NB4 (cell line): ENCODE measurements at regions not wholly inside any gene's neighbourhood (a gene's known extent, or its start where the extent isn't known, plus 50 kb on each side); places are given as distances from the start of the nearest gene placed in this dataset.

Source experiments
- DNase-seq: peaks from one replicate; pipeline ENCODE4 v3.0.0; 2010; ENCODE audit warnings: low read depth
- H3K4me3 ChIP-seq: one replicate; pipeline ENCODE4 v1.5.1; 2011; ENCODE audit warnings: mild to moderate bottlenecking, low read depth, low read length, moderate library complexity
- MYC ChIP-seq: IDR thresholded peaks from 2 replicates; pipeline ENCODE4 v1.6.1; 2011; ENCODE audit warnings: low read depth, low read length
- POLR2A ChIP-seq: IDR thresholded peaks from 2 replicates; pipeline ENCODE4 v1.6.1; 2011; ENCODE audit warnings: mild to moderate bottlenecking; ENCODE audit not compliant: insufficient read length; ENCODE audit errors: extremely low read depth
- TF ChIP-seq, protein P1 (sequence below): IDR thresholded peaks from 2 replicates; pipeline ENCODE4 v1.6.1; 2011; ENCODE audit warnings: low read depth, low read length
- TF ChIP-seq, protein P2 (sequence below): IDR thresholded peaks from one replicate; pipeline ENCODE4 v1.5.1; 2012; ENCODE audit warnings: low read depth, low read length

GRCh38 chr13:58852076-58852475, 1220.5 kb downstream of the PCDH17 start:
- no peak for TF ChIP-seq POLR2A
- TF ChIP-seq, protein P1, sequence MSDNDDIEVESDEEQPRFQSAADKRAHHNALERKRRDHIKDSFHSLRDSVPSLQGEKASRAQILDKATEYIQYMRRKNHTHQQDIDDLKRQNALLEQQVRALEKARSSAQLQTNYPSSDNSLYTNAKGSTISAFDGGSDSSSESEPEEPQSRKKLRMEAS: no peak
- TF ChIP-seq MYC: no peak
- TF ChIP-seq, protein P2, sequence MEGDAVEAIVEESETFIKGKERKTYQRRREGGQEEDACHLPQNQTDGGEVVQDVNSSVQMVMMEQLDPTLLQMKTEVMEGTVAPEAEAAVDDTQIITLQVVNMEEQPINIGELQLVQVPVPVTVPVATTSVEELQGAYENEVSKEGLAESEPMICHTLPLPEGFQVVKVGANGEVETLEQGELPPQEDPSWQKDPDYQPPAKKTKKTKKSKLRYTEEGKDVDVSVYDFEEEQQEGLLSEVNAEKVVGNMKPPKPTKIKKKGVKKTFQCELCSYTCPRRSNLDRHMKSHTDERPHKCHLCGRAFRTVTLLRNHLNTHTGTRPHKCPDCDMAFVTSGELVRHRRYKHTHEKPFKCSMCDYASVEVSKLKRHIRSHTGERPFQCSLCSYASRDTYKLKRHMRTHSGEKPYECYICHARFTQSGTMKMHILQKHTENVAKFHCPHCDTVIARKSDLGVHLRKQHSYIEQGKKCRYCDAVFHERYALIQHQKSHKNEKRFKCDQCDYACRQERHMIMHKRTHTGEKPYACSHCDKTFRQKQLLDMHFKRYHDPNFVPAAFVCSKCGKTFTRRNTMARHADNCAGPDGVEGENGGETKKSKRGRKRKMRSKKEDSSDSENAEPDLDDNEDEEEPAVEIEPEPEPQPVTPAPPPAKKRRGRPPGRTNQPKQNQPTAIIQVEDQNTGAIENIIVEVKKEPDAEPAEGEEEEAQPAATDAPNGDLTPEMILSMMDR: no peak
- no peak overlapping the region for H3K4me3 ChIP-seq
- DNase-seq: no peak

DNA sequence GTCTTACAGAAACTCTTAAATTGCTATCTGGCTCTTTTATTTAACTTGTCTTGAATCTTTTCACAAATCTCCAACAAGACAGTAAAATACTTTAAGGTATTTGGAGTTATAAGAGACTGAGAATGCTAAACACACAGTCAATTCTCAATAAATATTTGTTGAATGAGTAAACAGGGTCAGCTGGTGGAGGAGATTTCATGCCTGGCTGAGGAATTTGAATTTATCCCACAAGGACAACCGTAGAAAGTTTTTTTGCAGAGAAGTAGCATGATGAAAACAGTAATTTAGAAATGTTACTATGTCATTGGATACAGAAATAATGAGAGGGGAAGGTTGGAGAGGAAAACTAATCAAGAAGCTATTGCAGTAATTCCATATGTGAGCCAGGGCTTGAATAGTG, 1223.7 kb downstream of the PCDH17 start:
- H3K4me3 ChIP-seq: no peak overlapping the region
- TF ChIP-seq MYC (no peak), POLR2A (no peak)
- TF ChIP-seq, protein P2: no peak
- TF ChIP-seq, protein P1: no peak
- no peak for DNase-seq

DNA sequence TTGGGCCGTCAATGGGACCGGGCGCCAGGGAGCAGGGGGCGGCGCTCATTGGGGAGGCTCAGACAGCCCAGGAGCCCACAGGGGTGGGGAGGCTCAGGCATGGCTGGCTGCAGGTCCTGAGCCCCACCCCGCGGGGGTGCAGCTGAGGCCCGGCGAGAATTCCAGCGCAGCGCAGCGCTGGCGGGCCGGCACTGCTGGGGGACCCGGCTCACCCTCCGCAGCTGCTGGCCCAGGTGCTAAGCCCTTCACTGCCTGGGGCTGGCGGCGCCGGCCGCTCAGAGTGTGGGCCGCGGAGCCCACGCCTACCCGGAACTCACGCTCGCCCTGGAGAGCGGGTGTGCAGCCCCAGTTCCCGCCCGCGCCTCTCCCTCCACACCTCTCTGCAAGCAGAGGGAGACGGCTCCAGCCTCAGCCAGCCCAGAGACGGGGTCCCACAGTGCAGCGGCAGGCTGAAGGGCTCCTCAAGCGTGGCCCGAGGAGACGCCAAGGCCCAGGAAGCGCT, 1227.4 kb downstream of the PCDH17 start:
- TF ChIP-seq POLR2A (no peak), MYC (no peak)
- TF ChIP-seq, protein P1: no peak
- TF ChIP-seq, protein P2: no peak
- no peak overlapping the region for H3K4me3 ChIP-seq
- DNase-seq: no peak

DNA sequence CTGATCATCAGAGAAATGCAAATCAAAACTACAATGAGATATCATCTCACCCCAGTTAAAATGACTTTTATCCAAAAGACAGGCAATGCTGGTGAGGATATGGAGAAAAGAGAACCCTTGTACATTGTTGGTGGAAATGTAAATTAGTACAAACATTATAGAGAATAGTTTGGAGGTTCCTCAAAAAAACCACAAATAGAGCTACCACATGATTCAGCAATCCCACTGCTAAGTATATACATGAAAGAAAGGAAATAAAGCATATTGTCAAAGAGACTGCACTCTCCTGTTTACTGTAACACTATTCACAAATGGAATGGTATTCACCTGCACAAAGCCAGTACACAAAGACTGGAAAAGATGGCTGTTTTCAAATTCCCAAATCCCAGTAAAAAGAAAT, 1233.7 kb downstream of the PCDH17 start:
- DNase-seq: no peak
- TF ChIP-seq, protein P2: no peak
- no peak overlapping the region for H3K4me3 ChIP-seq

GRCh38 chr13:58869566-58869965, 1238.0 kb downstream of the PCDH17 start:
- TF ChIP-seq MYC (no peak), POLR2A (no peak)
- TF ChIP-seq, protein P2: no peak
- TF ChIP-seq, protein P1: no peak
- H3K4me3 ChIP-seq: no peak overlapping the region
- DNase-seq: no peak

DNA sequence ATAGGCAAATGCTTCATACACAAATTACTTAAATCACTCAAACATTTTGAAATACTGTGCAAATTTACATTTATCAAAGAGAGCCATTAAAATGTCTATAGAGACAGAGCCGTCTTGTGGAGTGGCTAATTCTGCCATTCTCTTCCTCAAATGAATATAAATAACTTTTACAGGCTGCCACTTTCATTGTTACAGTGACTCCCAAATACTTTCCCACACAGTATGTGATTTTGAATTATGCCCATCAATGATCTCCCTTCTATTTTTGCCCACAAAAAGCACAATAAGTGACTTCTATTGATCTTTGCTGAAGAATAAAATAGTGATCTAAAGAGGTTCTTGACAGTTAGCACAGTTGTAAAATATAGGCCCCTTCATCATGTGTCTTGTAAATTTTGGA, 1244.9 kb downstream of the PCDH17 start:
- no peak for TF ChIP-seq MYC
- TF ChIP-seq, protein P2: no peak
- TF ChIP-seq, protein P1: no peak
- TF ChIP-seq POLR2A: no peak
- no peak for DNase-seq
- no peak overlapping the region for H3K4me3 ChIP-seq
